Neuronal stem cell (in vitro differentiated cells): ENCODE measurements at regions not wholly inside any gene's neighbourhood (a gene's known extent, or its start where the extent isn't known, plus 50 kb on each side); places are given as distances from the start of the nearest gene placed in this dataset.

ENCODE experiments used
- DNase-seq: peaks from one replicate; pipeline ENCODE4 v3.0.0-alpha.2; 2013; ENCODE audit warnings: low spot score
- H2AFZ ChIP-seq: one replicate; pipeline ENCODE4 v1.6.1; 2013; ENCODE audit warnings: mild to moderate bottlenecking, low read length, inconsistent platforms
- H2AK5ac ChIP-seq: 2 replicates; pipeline ENCODE4 v1.6.1; 2013; ENCODE audit warnings: low read depth, mild to moderate bottlenecking, inconsistent platforms, low read length, moderate library complexity, mixed read lengths
- H2BK120ac ChIP-seq: 2 replicates; pipeline ENCODE4 v1.6.1; 2013; ENCODE audit warnings: low read depth, mild to moderate bottlenecking, inconsistent platforms, low read length, moderate library complexity, mixed read lengths
- H2BK12ac ChIP-seq: one replicate; pipeline ENCODE4 v1.6.1; 2013; ENCODE audit warnings: low read length, inconsistent platforms
- H2BK15ac ChIP-seq: 2 replicates; pipeline ENCODE4 v1.6.1; 2013; ENCODE audit warnings: mild to moderate bottlenecking, low read length, inconsistent platforms, mixed read lengths
- H2BK5ac ChIP-seq: one replicate; pipeline ENCODE4 v1.6.1; 2013; ENCODE audit warnings: inconsistent platforms, mild to moderate bottlenecking, low read length, moderate library complexity
- H3K14ac ChIP-seq: one replicate; pipeline ENCODE4 v1.6.1; 2013; ENCODE audit warnings: low read length, inconsistent platforms
- H3K18ac ChIP-seq: 2 replicates; pipeline ENCODE4 v1.6.1; 2013; ENCODE audit warnings: low read length, inconsistent platforms
- H3K23ac ChIP-seq: 2 replicates; pipeline ENCODE4 v1.6.1; 2013; ENCODE audit warnings: low read depth, mild to moderate bottlenecking, mixed read lengths, low read length, inconsistent platforms; ENCODE audit not compliant: poor library complexity
- H3K27ac ChIP-seq: replicated peaks from 3 replicates; pipeline ENCODE4 v1.5.1; 2013; ENCODE audit warnings: low read length, inconsistent platforms
- H3K27me3 ChIP-seq, 3 experiments: 2 replicates each; pipeline ENCODE4 v1.6.1; 2013; ENCODE audit warnings: low read length in 3 of 3, mild to moderate bottlenecking in 2 of 3, inconsistent platforms in 1 of 3, low read depth in 1 of 3, mixed read lengths in 1 of 3, moderate library complexity in 1 of 3; ENCODE audit not compliant: control insufficient read depth in 3 of 3, insufficient read depth in 3 of 3
- H3K36me3 ChIP-seq, 2 donors: replicated peaks in 1 of 2; 2 replicates each; pipeline ENCODE4 v1.6.1; 2013; ENCODE audit warnings: low read length in 2 of 2; ENCODE audit not compliant: control insufficient read depth in 2 of 2, insufficient read depth in 2 of 2
- H3K4ac ChIP-seq: 2 replicates; pipeline ENCODE4 v1.6.1; 2013; ENCODE audit warnings: inconsistent platforms, mild to moderate bottlenecking, low read length, moderate library complexity
- H3K4me1 ChIP-seq, 2 donors: 1 replicate in 1 of 2; 2 replicates in 1 of 2; pipeline ENCODE4 v1.6.1; 2013; ENCODE audit warnings: low read length in 2 of 2, low read depth in 1 of 2; ENCODE audit not compliant: control insufficient read depth in 2 of 2, insufficient read depth in 1 of 2
- H3K4me2 ChIP-seq: one replicate; pipeline ENCODE4 v1.6.1; 2013; ENCODE audit warnings: mild to moderate bottlenecking, low read length, inconsistent platforms; ENCODE audit not compliant: insufficient read depth, poor library complexity, severe bottlenecking
- H3K4me3 ChIP-seq, 2 donors: 2 replicates each; pipeline ENCODE4 v1.5.1; 2013; ENCODE audit warnings: low read length in 2 of 2, mild to moderate bottlenecking in 2 of 2, inconsistent platforms in 1 of 2, moderate library complexity in 1 of 2
- H3K79me1 ChIP-seq: one replicate; pipeline ENCODE4 v1.6.1; 2013; ENCODE audit warnings: low read depth, mild to moderate bottlenecking, inconsistent platforms, low read length, moderate library complexity
- H3K9ac ChIP-seq: one replicate; pipeline ENCODE4 v1.6.1; 2013; ENCODE audit warnings: mild to moderate bottlenecking, low read depth, low read length, inconsistent platforms; ENCODE audit not compliant: poor library complexity
- H3K9me3 ChIP-seq, 2 donors: replicated peaks in 1 of 2; 2 replicates each; pipeline versions ENCODE3 to v1.6.1; 2013; ENCODE audit warnings: low read length in 2 of 2, mild to moderate bottlenecking in 2 of 2, inconsistent platforms in 1 of 2, low read depth in 1 of 2, mixed read lengths in 1 of 2, moderate library complexity in 1 of 2; ENCODE audit not compliant: control insufficient read depth in 2 of 2, insufficient read depth in 1 of 2
- H4K8ac ChIP-seq: one replicate; pipeline ENCODE4 v1.6.1; 2013; ENCODE audit warnings: low read depth, mild to moderate bottlenecking, inconsistent platforms, low read length, moderate library complexity
- H4K91ac ChIP-seq: one replicate; pipeline ENCODE4 v1.6.1; 2013; ENCODE audit warnings: low read length, low read depth, mild to moderate bottlenecking, inconsistent platforms; ENCODE audit not compliant: poor library complexity
- WGBS, 2 donors: extraction: QIAGEN DNeasy Blood & Tissue Kit; methylation state at CpG; one replicate each; pipeline ENCODE4 v1.1.7; 2013; ENCODE audit warnings: missing lambda C conversion rate in 2 of 2, mixed read lengths in 1 of 2; ENCODE audit not compliant: insufficient read length in 2 of 2, insufficient replicate concordance in 1 of 2; ENCODE audit errors: extremely low coverage in 2 of 2; 5-methylcytosine and 5-hydroxymethylcytosine counted together

- Histone ChIP-seq H3K9me3 (no peaks in the 10 kb centered on the region), H3K27me3 (no peaks in the 10 kb centered on the region), H2AK5ac (no peak overlapping the region), H3K4me2 (no peak overlapping the region), H3K14ac (no peak overlapping the region), H4K91ac (no peak overlapping the region), H3K4me3 (no peak overlapping the region), H2BK15ac (no peak overlapping the region), H3K9ac (no peak overlapping the region), H2BK12ac (no peak overlapping the region), H2AFZ (no peak overlapping the region), H3K27ac (no peak overlapping the region), H3K4me1 (peaks cover 0 to 11% of the 10 kb centered on the region in 2 donors), H3K23ac (no peak overlapping the region), H3K79me1 (no peaks in the 10 kb centered on the region), H3K36me3 (no peaks in the 10 kb centered on the region), H3K18ac (no peak overlapping the region), H4K8ac (no peak overlapping the region), H2BK120ac (no peak overlapping the region), H3K4ac (no peak overlapping the region), H2BK5ac (no peak overlapping the region)
- no peak for DNase-seq
These were observed 141.3 kb upstream of the LHCGR start for GRCh38 chr2:48896870-48897269.

GRCh38 chr2:48890454-48891131, 135.1 kb upstream of the LHCGR start:
- no peak overlapping the region for H3K14ac ChIP-seq
- H3K79me1 ChIP-seq: no peaks in the 10 kb centered on the region
- no peak overlapping the region for H4K8ac ChIP-seq
- WGBS, 2 donors: no CpG with 5 or more reads among the region's 3 CpGs
- no peak for DNase-seq
- H3K18ac ChIP-seq: no peak overlapping the region
- no peak overlapping the region for H2AFZ ChIP-seq
- no peak overlapping the region for H2BK12ac ChIP-seq
- peaks cover 0 to 2% of the 10 kb centered on the region in 2 donors for H3K4me1 ChIP-seq
- H4K91ac ChIP-seq: no peak overlapping the region
- H3K4me2 ChIP-seq: no peak overlapping the region
- no peak overlapping the region for H2BK5ac ChIP-seq
- H3K36me3 ChIP-seq: no peaks in the 10 kb centered on the region
- H3K9ac ChIP-seq: no peak overlapping the region
- H3K4me3 ChIP-seq: no peak overlapping the region
- H3K27ac ChIP-seq: no peak overlapping the region
- no peak overlapping the region for H3K23ac ChIP-seq
- H2BK15ac ChIP-seq: no peak overlapping the region
- no peak overlapping the region for H3K4ac ChIP-seq
- no peak overlapping the region for H2BK120ac ChIP-seq
- no peaks in the 10 kb centered on the region for H3K27me3 ChIP-seq
- no peaks in the 10 kb centered on the region for H3K9me3 ChIP-seq
- H2AK5ac ChIP-seq: no peak overlapping the region

GRCh38 chr2:48888066-48888465, 132.5 kb upstream of the LHCGR start:
- no peaks in the 10 kb centered on the region for H3K27me3 ChIP-seq
- H3K4ac ChIP-seq: no peak overlapping the region
- no peak overlapping the region for H2BK120ac ChIP-seq
- no peak overlapping the region for H2BK5ac ChIP-seq
- no peak for DNase-seq
- no peak overlapping the region for H4K91ac ChIP-seq
- H3K18ac ChIP-seq: no peak overlapping the region
- H3K14ac ChIP-seq: no peak overlapping the region
- H2BK12ac ChIP-seq: no peak overlapping the region
- H3K27ac ChIP-seq: no peak overlapping the region
- no peak overlapping the region for H4K8ac ChIP-seq
- H3K4me2 ChIP-seq: no peak overlapping the region
- H3K36me3 ChIP-seq: no peaks in the 10 kb centered on the region
- no peak overlapping the region for H3K9ac ChIP-seq
- H3K79me1 ChIP-seq: no peaks in the 10 kb centered on the region
- no peak overlapping the region for H3K23ac ChIP-seq
- H2BK15ac ChIP-seq: no peak overlapping the region
- no peak overlapping the region for H2AFZ ChIP-seq
- WGBS, 2 donors: no CpG with 5 or more reads among the region's 3 CpGs
- H3K9me3 ChIP-seq: peaks cover 0 to 3% of the 10 kb centered on the region in 2 donors
- H2AK5ac ChIP-seq: no peak overlapping the region
- H3K4me3 ChIP-seq: no peak overlapping the region
- no peaks in the 10 kb centered on the region for H3K4me1 ChIP-seq

- Histone ChIP-seq H4K8ac (no peak overlapping the region), H3K23ac (no peak overlapping the region), H3K27ac (no peak overlapping the region), H3K27me3 (no peaks in the 10 kb centered on the region), H3K4ac (no peak overlapping the region), H2AK5ac (no peak overlapping the region), H2AFZ (no peak overlapping the region), H2BK12ac (no peak overlapping the region), H3K4me3 (no peak overlapping the region), H2BK5ac (no peak overlapping the region), H2BK120ac (no peak overlapping the region), H3K4me1 (no peaks in the 10 kb centered on the region), H3K4me2 (no peak overlapping the region), H3K9me3 (peaks cover 0 to 3% of the 10 kb centered on the region in 2 donors), H3K9ac (no peak overlapping the region), H3K36me3 (no peaks in the 10 kb centered on the region), H4K91ac (no peak overlapping the region), H2BK15ac (no peak overlapping the region), H3K79me1 (no peaks in the 10 kb centered on the region), H3K14ac (no peak overlapping the region), H3K18ac (no peak overlapping the region)
- DNase-seq: no peak
- no CpG with 5 or more reads among the region's 3 CpGs for WGBS, 2 donors
These were observed 131.4 kb upstream of the LHCGR start for GRCh38 chr2:48886919-48887318.
